Fibroblast of villous mesenchyme (primary cell): ENCODE measurements at regions not wholly inside any gene's neighbourhood (a gene's known extent, or its start where the extent isn't known, plus 50 kb on each side); places are given as distances from the start of the nearest gene placed in this dataset.
"Not testable (repeated sequence)": the region's sequence is repeated elsewhere in the genome, so short reads cannot be mapped to it uniquely, and the experiment has no call there.

Source experiments
- DNase-seq: peaks from one replicate; pipeline ENCODE4 v3.0.0-alpha.2; 2010; ENCODE audit warnings: low read depth
- H3K4me3 ChIP-seq: 2 replicates; pipeline ENCODE4 v1.5.1; 2011; ENCODE audit warnings: low read depth, mild to moderate bottlenecking, low read length
- CTCF ChIP-seq: IDR thresholded peaks from 2 replicates; pipeline ENCODE4 v1.5.1; 2012; ENCODE audit warnings: low read depth, mild to moderate bottlenecking, low read length; ENCODE audit not compliant: insufficient read depth

DNA sequence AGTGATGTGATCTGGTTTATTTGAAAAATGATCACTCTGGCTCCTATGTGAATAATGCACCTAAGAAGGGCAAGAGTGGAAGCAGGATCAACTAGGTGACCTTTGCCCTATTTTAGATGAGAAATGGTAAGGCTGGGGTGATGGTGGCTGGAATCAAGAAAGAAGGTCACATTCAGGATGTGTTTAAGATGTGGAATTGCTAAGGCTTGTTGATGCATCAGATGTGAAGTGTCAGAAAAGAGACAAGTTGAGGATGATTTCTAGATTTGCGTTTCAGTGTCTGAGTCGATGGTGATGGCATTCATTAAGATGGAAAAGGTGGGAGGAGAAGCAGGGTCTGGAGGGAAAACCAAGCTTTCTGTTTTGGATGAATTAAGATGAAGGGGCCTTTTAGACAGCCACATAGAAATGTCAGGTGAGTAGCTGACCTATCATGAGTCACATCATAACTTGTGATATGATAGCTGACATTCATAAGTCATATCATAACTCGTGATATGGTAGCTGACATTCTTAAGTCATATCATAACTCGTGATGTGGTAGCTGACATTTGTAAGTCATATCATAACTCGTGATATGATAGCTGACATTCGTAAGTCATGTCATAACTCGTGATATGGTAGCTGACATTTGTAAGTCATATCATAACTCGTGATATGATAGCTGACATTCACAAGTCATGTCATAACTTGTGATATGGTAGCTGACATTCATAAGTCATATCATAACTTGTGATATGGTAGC, 101.2 kb upstream of the SEC11C start:
- no peak for DNase-seq
- no peak for TF ChIP-seq CTCF

DNA sequence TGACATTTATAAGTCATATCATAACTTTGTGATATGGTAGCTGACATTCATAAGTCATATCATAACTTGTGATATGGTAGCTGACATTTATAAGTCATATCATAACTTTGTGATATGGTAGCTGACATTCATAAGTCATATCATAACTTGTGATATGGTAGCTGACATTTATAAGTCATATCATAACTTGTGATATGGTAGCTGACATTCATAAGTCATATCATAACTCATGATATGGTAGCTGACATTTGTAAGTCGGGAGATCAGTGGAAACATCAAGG, 100.7 kb upstream of the SEC11C start:
- H3K4me3 ChIP-seq, DNase-seq: not testable (repeated sequence)

More for the DNA sequence above, 101.2 kb upstream of the SEC11C start:
- no peak overlapping the region for H3K4me3 ChIP-seq

GRCh38 chr18:59039449-59039848, 100.2 kb upstream of the SEC11C start:
- no peak for TF ChIP-seq CTCF
- no peak overlapping the region for H3K4me3 ChIP-seq
- no peak for DNase-seq

DNA sequence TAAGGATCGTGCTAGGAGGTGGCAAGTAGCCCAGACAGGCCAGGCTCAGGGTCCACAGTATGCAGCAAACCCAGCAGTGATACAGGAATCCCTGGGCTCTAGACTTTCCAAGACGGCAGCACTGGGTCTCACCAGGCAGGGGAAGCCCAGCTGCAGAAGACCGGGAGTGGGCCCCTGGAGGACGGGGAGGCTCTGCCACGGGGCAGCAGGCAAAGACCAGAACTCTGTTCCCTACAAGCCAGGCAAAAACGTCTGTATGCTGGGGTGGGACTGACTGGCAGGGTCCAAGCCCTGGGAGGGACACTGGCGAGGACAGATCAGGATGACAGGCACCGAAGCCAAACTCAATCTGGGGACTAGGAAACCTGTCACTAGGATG, 98.9 kb upstream of the SEC11C start:
- no peak for DNase-seq
- TF ChIP-seq CTCF, result no peak
- H3K4me3 ChIP-seq, result no peak overlapping the region

DNA sequence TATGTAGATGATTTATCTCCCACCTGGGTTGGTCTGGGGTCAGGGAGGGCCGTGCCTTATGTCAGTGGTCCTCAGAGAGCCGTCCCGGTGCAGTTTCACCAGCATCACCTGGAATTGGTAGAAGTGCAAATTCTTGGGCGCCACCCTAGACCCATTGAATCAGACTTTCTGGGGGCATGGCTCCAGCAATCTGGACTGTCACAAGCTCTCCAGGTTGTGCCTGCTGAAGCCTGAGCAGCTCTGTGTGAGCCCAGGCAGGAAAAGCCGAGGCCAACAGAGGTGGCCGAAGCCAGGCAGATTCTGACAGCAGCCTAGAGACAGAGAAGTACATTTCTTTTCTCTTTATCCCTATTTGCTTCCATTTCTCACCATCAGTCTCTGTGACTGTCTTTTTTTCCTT, 98.4 kb upstream of the SEC11C start:
- H3K4me3 ChIP-seq, result no peak overlapping the region
- no peak for DNase-seq
- TF ChIP-seq CTCF, result no peak

DNA sequence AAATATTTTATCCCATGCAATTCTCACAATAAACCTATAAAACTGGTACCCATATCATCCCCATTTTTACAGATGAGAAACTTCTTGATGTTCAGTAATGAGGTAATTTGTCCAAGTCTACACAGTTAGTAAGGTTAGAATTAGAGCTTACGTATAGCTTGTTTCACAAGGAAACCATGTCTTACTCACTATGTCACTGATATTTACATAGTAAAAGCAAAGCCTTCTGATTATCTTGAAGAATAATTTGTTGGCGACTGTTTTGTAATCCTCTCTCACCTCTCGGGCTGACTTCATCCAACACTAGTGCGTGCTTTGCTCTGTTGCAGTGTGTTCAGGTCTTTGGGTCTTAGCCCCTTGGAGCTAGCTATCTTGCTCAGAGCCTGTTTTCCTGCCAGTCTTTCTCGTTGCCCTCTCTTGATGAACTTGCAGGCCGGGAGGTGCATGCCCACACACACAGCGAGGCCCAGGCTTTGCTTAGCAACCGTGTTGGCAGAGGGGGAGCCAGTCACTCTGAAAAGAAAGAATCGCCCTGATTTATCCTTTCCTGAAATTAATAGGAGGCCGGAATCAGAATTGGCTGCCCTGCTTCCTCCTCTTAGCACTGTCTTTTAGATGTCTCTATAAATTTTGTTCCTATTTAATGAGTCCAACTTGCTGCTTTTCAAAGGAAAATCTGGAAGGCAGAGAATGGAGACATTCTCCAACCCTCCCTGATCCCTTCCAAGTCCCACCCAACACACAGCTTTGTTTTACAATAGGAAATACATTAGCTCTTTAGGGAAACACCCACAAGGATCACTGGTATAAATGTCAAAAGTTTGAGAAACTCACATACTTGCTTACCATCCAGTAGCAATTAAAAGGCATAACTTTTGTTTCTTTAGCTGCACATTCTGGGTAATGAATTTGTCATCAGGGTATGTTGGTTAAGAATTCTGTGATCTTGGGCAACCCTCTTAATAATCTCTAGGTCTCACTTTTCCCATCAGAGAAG, 97.6 kb upstream of the SEC11C start:
- TF ChIP-seq CTCF, result no peak
- DNase-seq, result peak; percentile 76
- no peak overlapping the region for H3K4me3 ChIP-seq

DNA sequence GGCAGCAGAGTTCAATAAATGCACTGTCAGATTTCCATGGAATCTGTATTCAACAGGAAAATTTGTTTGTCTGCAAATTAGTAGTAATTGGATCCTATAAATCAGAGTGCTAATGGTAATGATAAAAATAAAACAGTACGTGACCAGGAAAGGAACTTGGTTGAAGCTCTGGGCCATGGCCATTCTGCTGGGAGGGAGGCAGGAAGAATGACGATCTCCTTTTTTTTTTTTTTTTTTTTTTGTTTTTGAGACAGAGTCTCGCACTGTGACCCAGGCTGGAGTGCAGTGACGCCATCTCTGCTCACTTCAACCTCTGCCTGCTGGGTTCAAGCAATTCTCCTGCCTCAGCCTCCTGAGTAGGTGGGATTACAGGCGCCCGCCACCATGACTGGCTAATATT, 94.8 kb upstream of the SEC11C start:
- no peak for TF ChIP-seq CTCF
- DNase-seq, result no peak
- no peak overlapping the region for H3K4me3 ChIP-seq
